HG03520 (cell line): ENCODE measurements at regions not wholly inside any gene's neighbourhood (a gene's known extent, or its start where the extent isn't known, plus 50 kb on each side); places are given as distances from the start of the nearest gene placed in this dataset.

ENCODE experiments used
- ATAC-seq: cut with Tn5 transposase; IDR thresholded peaks from one replicate; pipeline ENCODE4 v1.9.1; 2021; ENCODE audit warnings: mild to moderate bottlenecking, moderate library complexity; ENCODE audit not compliant: unreplicated experiment

GRCh38 chr9:119775410-119775809 is 406.2 kb upstream of the BRINP1 start:
- no peak for ATAC-seq

GRCh38 chr9:119773823-119774222 is 404.6 kb upstream of the BRINP1 start:
- no peak for ATAC-seq

- ATAC-seq, result no peak
Measured at GRCh38 chr9:119771341-119771740, 402.1 kb upstream of the BRINP1 start.

GRCh38 chr9:119768266-119768665 is 399.0 kb upstream of the BRINP1 start:
- no peak for ATAC-seq

- ATAC-seq, result no peak
Measured at GRCh38 chr9:119765632-119766175, 396.5 kb upstream of the BRINP1 start.

GRCh38 chr9:119763260-119763659 is 394.0 kb upstream of the BRINP1 start:
- ATAC-seq, result no peak

GRCh38 chr9:119761812-119762211 is 392.6 kb upstream of the BRINP1 start:
- no peak for ATAC-seq

GRCh38 chr9:119758990-119759389 is 389.8 kb upstream of the BRINP1 start:
- no peak for ATAC-seq

- no peak for ATAC-seq
Measured at GRCh38 chr9:119758241-119758640, 389.0 kb upstream of the BRINP1 start.

GRCh38 chr9:119739476-119739875 is 370.2 kb upstream of the BRINP1 start:
- no peak for ATAC-seq

- ATAC-seq, result peak; percentile 98
Measured at GRCh38 chr9:119736491-119737454, 367.5 kb upstream of the BRINP1 start.

GRCh38 chr9:119727988-119728387 is 358.8 kb upstream of the BRINP1 start:
- ATAC-seq, result no peak

- no peak for ATAC-seq
Measured at GRCh38 chr9:119726035-119726434, 356.8 kb upstream of the BRINP1 start.

GRCh38 chr9:119722384-119722783 is 353.1 kb upstream of the BRINP1 start:
- ATAC-seq, result no peak

- ATAC-seq, result no peak
Measured at GRCh38 chr9:119712325-119712724, 343.1 kb upstream of the BRINP1 start.

- no peak for ATAC-seq
Measured at GRCh38 chr9:119709431-119709830, 340.2 kb upstream of the BRINP1 start.

- ATAC-seq, result no peak
Measured at GRCh38 chr9:119707228-119707845, 338.1 kb upstream of the BRINP1 start.

- no peak for ATAC-seq
Measured at GRCh38 chr9:119701651-119702050, 332.4 kb upstream of the BRINP1 start.

- ATAC-seq, result no peak
Measured at GRCh38 chr9:119698535-119698934, 329.3 kb upstream of the BRINP1 start.

GRCh38 chr9:119697996-119698395 is 328.8 kb upstream of the BRINP1 start:
- no peak for ATAC-seq

GRCh38 chr9:119689879-119690278 is 320.6 kb upstream of the BRINP1 start:
- ATAC-seq, result no peak

GRCh38 chr9:119688547-119688946 is 319.3 kb upstream of the BRINP1 start:
- ATAC-seq, result no peak
